ENCODE measurements at regions not wholly inside any gene's neighbourhood (a gene's known extent, or its start where the extent isn't known, plus 50 kb on each side); places are given as distances from the start of the nearest gene placed in this dataset.

GRCh38 chr11:41989823-41990380 is 530.5 kb upstream of the LRRC4C start:
- no peak for DNase-seq
- peaks cover 10% of the 10 kb centered on the region for H3K27me3 ChIP-seq (ENCODE audit: insufficient read depth, low read depth, severe bottlenecking)
- no peak for TF ChIP-seq CTCF (IDR thresholded peaks at IDR 0.05; ENCODE audit: low read depth, low read length)
- no peaks in the 10 kb centered on the region for H3K36me3 ChIP-seq
- no peak overlapping the region for H3K4me3 ChIP-seq (ENCODE audit: low read depth, low read length)
- no peak overlapping the region for H3K27ac ChIP-seq
- H3K9me3 ChIP-seq (ENCODE audit: severe bottlenecking), result no peaks in the 10 kb centered on the region

- Histone ChIP-seq H3K27me3 (ENCODE audit: insufficient read depth, low read depth, severe bottlenecking) (peaks cover 13% of the 10 kb centered on the region), H3K4me3 (ENCODE audit: low read depth, low read length) (no peak overlapping the region), H3K36me3 (no peaks in the 10 kb centered on the region), H3K9me3 (ENCODE audit: severe bottlenecking) (no peaks in the 10 kb centered on the region), H3K27ac (no peak overlapping the region)
- no peak for TF ChIP-seq CTCF (IDR thresholded peaks at IDR 0.05; ENCODE audit: low read depth, low read length)
- DNase-seq, result no peak
Measured at GRCh38 chr11:41996533-41996932, 537.1 kb upstream of the LRRC4C start.

- TF ChIP-seq CTCF (IDR thresholded peaks at IDR 0.05; ENCODE audit: low read depth, low read length), result no peak
- DNase-seq, result no peak
Measured at GRCh38 chr11:41997844-41998401, 538.5 kb upstream of the LRRC4C start.

GRCh38 chr11:41999066-41999465 is 539.6 kb upstream of the LRRC4C start:
- Histone ChIP-seq H3K4me3 (ENCODE audit: low read depth, low read length) (no peak overlapping the region), H3K27ac (no peak overlapping the region), H3K9me3 (ENCODE audit: severe bottlenecking) (no peaks in the 10 kb centered on the region), H3K36me3 (no peaks in the 10 kb centered on the region), H3K27me3 (ENCODE audit: insufficient read depth, low read depth, severe bottlenecking) (peaks cover 16% of the 10 kb centered on the region)
- no peak for DNase-seq
- TF ChIP-seq CTCF (IDR thresholded peaks at IDR 0.05; ENCODE audit: low read depth, low read length), result no peak

More at GRCh38 chr11:41997844-41998401, 538.5 kb upstream of the LRRC4C start:
- Histone ChIP-seq H3K4me3 (ENCODE audit: low read depth, low read length) (no peak overlapping the region), H3K9me3 (ENCODE audit: severe bottlenecking) (no peaks in the 10 kb centered on the region), H3K27me3 (ENCODE audit: insufficient read depth, low read depth, severe bottlenecking) (peaks cover 13% of the 10 kb centered on the region), H3K27ac (no peak overlapping the region), H3K36me3 (no peaks in the 10 kb centered on the region)

- Histone ChIP-seq H3K27me3 (ENCODE audit: insufficient read depth, low read depth, severe bottlenecking) (peaks cover 31% of the 10 kb centered on the region), H3K4me3 (ENCODE audit: low read depth, low read length) (no peak overlapping the region), H3K9me3 (ENCODE audit: severe bottlenecking) (no peaks in the 10 kb centered on the region), H3K36me3 (no peaks in the 10 kb centered on the region), H3K27ac (no peak overlapping the region)
- TF ChIP-seq CTCF (IDR thresholded peaks at IDR 0.05; ENCODE audit: low read depth, low read length), result no peak
- no peak for DNase-seq
Measured at GRCh38 chr11:42003801-42004200, 544.3 kb upstream of the LRRC4C start.

- Histone ChIP-seq H3K27ac (no peak overlapping the region), H3K4me3 (ENCODE audit: low read depth, low read length) (no peak overlapping the region), H3K27me3 (ENCODE audit: insufficient read depth, low read depth, severe bottlenecking) (peaks cover 41% of the 10 kb centered on the region), H3K9me3 (ENCODE audit: severe bottlenecking) (no peaks in the 10 kb centered on the region), H3K36me3 (no peaks in the 10 kb centered on the region)
- no peak for TF ChIP-seq CTCF (IDR thresholded peaks at IDR 0.05; ENCODE audit: low read depth, low read length)
- no peak for DNase-seq
Measured at GRCh38 chr11:42006766-42007165, 547.3 kb upstream of the LRRC4C start.
